ENCODE measurements at regions not wholly inside any gene's neighbourhood (a gene's known extent, or its start where the extent isn't known, plus 50 kb on each side); places are given as distances from the start of the nearest gene placed in this dataset.

DNA sequence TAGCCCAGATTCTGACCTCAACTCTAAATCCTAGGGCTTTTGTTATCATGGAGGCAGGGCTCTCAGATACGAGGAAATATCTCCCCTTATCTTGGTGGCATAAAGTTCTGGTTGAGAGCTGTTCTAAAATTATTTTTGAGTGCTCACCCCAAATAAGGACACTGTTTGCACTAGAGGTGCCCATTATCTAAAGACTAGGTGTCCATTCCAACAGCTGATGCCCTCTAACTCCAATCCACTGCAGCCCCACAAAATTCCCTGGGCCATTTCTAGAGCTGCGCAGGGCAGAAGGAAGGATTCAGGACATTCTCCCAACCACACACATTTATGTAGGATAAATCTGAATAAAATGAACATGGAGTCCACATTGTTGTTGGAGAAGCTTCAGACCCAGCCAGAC is 301.9 kb downstream of the FGFR2 start:
- TF ChIP-seq CTCF (IDR thresholded peaks at IDR 0.05; ENCODE audit: control insufficient read depth, insufficient read depth, low read depth, low read length, missing control alignments) = no peak
- no peak for DNase-seq (ENCODE audit: low read depth)
- no peak overlapping the region for H3K4me3 ChIP-seq (ENCODE audit: control insufficient read depth, low read depth, low read length)

DNA sequence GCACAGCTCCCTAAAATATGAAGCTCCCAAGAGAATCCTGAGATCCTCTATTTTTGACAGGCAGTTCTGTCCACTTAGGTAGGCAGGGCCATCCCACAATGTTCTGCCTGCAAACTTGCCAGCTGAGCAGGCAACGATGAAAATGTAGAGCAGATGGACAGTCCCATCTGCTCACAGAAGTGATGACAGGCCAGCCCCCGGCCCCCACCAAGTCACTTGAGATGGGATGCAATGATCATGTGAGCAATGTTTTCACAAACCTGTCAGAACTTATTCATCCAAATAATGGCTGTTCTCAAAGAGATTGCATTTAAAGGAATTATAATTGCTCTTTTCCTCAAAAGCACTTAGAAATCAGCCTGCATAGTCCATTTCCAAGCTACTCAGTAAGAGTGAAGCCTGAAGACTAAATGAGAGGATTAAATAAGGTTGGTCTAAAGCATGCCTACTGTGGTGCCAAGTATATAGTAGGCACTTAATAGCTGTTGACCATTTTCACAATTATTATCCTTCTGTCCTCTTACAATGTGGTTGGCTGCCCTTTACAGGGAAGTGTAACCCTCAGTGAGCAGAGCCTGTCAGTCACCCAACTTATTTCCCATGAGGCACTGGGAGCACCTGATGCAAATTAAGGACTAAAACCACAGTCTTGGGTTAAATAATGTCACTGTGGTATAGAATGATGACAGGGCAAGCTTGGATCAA is 301.2 kb downstream of the FGFR2 start:
- TF ChIP-seq CTCF (IDR thresholded peaks at IDR 0.05; ENCODE audit: control insufficient read depth, insufficient read depth, low read depth, low read length, missing control alignments) = no peak
- DNase-seq (ENCODE audit: low read depth) = no peak
- no peak overlapping the region for H3K4me3 ChIP-seq (ENCODE audit: control insufficient read depth, low read depth, low read length)

GRCh38 chr10:121300723-121301122 is 297.5 kb downstream of the FGFR2 start:
- H3K4me3 ChIP-seq (ENCODE audit: control insufficient read depth, low read depth, low read length) = no peak overlapping the region
- DNase-seq (ENCODE audit: low read depth) = no peak
- TF ChIP-seq CTCF (IDR thresholded peaks at IDR 0.05; ENCODE audit: control insufficient read depth, insufficient read depth, low read depth, low read length, missing control alignments) = no peak

DNA sequence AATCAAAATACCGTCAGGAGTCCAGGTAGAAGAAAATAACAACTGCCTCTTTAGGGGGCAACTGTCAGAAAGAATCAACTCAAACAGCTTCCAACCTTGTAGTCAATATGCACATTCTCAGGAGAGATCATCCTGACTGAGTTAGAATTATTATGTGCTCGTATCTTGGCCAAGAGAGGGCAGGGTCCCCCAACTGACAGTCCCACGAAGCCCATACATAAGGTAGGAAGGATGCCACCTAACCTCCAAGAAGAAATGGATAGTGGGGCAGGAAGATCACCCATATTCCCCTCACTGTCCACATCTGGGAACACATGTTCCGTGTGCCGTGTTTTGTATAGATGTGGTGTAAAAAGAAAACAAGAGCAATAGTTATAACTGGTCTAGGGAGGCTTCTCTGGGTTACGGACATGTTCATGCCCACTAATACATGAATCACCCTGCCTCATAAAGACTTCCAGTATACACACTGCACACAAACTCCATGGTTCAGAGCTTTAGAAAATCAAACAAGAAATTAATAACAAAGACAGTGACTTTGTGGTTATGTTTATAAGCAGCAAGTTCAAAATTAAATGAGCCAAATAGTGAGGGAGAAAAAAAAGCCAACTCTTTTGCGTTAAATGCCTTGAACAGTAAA is 295.6 kb downstream of the FGFR2 start:
- TF ChIP-seq CTCF (IDR thresholded peaks at IDR 0.05; ENCODE audit: control insufficient read depth, insufficient read depth, low read depth, low read length, missing control alignments) = no peak
- DNase-seq (ENCODE audit: low read depth) = no peak
- H3K4me3 ChIP-seq (ENCODE audit: control insufficient read depth, low read depth, low read length) = no peak overlapping the region

DNA sequence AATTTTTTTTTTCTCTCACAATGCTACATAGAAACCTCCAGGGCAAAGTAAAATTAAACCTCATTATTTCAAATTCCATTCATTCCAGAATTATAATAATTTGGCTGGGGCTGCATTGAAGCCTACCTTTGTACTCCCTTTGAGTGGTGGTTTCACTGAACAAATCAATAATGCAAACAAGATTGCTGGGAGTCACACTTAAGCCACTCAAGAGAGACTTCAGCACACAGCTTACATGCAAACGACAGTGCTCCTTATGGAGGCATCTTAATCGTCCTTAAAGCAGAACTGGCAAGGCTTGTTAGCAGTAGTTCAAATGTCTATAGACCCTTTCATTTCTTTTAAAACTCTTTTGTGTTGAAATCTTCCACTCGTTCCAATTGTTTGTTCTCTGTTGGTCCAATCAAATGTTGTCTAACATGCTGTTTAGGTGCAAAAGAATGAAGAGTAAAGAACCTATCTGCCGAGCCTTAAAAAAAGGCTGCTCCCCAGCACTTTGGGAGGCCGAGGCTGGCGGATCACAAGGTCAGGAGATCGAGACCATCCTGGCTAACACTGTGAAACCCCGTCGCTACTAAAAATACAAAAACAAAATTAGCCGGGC is 294.9 kb downstream of the FGFR2 start:
- DNase-seq (ENCODE audit: low read depth) = no peak
- H3K4me3 ChIP-seq (ENCODE audit: control insufficient read depth, low read depth, low read length) = no peak overlapping the region
- no peak for TF ChIP-seq CTCF (IDR thresholded peaks at IDR 0.05; ENCODE audit: control insufficient read depth, insufficient read depth, low read depth, low read length, missing control alignments)

- no peak overlapping the region for H3K4me3 ChIP-seq (ENCODE audit: control insufficient read depth, low read depth, low read length)
- DNase-seq (ENCODE audit: low read depth) = no peak
- no peak for TF ChIP-seq CTCF (IDR thresholded peaks at IDR 0.05; ENCODE audit: control insufficient read depth, insufficient read depth, low read depth, low read length, missing control alignments)
These were observed 293.2 kb downstream of the FGFR2 start for GRCh38 chr10:121305066-121305465.

Measured in AG09309 (cell line).